Endodermal cell (in vitro differentiated cells): ENCODE measurements at regions not wholly inside any gene's neighbourhood (a gene's known extent, or its start where the extent isn't known, plus 50 kb on each side); places are given as distances from the start of the nearest gene placed in this dataset.

Source experiments
- DNase-seq: peaks from one replicate; pipeline ENCODE4 v3.0.0-alpha.2; 2017
- H3K27ac ChIP-seq: 2 replicates; pipeline ENCODE4 v1.5.1; 2013; ENCODE audit warnings: mild to moderate bottlenecking, low read depth, low read length, moderate library complexity
- H3K27me3 ChIP-seq: 2 replicates; pipeline ENCODE4 v1.6.1; 2013; ENCODE audit warnings: mild to moderate bottlenecking, low read length, moderate library complexity; ENCODE audit not compliant: insufficient read depth, control insufficient read depth, poor library complexity, severe bottlenecking
- H3K36me3 ChIP-seq: 2 replicates; pipeline ENCODE4 v1.7.0; 2013; ENCODE audit warnings: mild to moderate bottlenecking, low read length, moderate library complexity; ENCODE audit not compliant: control insufficient read depth, insufficient read depth
- H3K4me1 ChIP-seq: one replicate; pipeline ENCODE4 v1.7.0; 2013; ENCODE audit warnings: low read length; ENCODE audit not compliant: control insufficient read depth, insufficient read depth
- H3K4me3 ChIP-seq: 2 replicates; pipeline ENCODE4 v1.5.1; 2013; ENCODE audit warnings: mild to moderate bottlenecking, low read length, moderate library complexity
- H3K9ac ChIP-seq: 2 replicates; pipeline ENCODE4 v1.6.1; 2013; ENCODE audit warnings: mild to moderate bottlenecking, low read length, moderate library complexity; ENCODE audit not compliant: poor library complexity, severe bottlenecking; ENCODE audit errors: extremely low read depth
- H3K9me3 ChIP-seq: 2 replicates; pipeline ENCODE4 v1.6.1; 2013; ENCODE audit warnings: mild to moderate bottlenecking, low read length, moderate library complexity; ENCODE audit not compliant: control insufficient read depth
- H3K27ac Mint-ChIP-seq: 2 replicates; pipeline ENCODE4 v1.8.0; 2020; ENCODE audit warnings: mixed read lengths
- H3K27me3 Mint-ChIP-seq: 2 replicates; pipeline ENCODE4 v1.8.0; 2021; ENCODE audit warnings: mild to moderate bottlenecking, mixed read lengths; ENCODE audit not compliant: insufficient read depth
- H3K36me3 Mint-ChIP-seq: 2 replicates; pipeline ENCODE4 v1.8.0; 2020; ENCODE audit warnings: low read depth, mixed read lengths
- H3K4me1 Mint-ChIP-seq: 2 replicates; pipeline ENCODE4 v1.8.0; 2020; ENCODE audit warnings: mixed read lengths
- H3K4me3 Mint-ChIP-seq: 2 replicates; pipeline ENCODE4 v1.8.0; 2020; ENCODE audit warnings: mild to moderate bottlenecking, moderate library complexity, mixed read lengths
- H3K9me3 Mint-ChIP-seq: 2 replicates; pipeline ENCODE4 v1.8.0; 2020; ENCODE audit warnings: mild to moderate bottlenecking, mixed read lengths
- CTCF ChIP-seq: fragments of 200-600 bp; sonication (generic); conservative IDR thresholded peaks from 2 replicates; pipeline ENCODE4 v1.5.0; 2021; ENCODE audit warnings: antibody characterized with exemption, mild to moderate bottlenecking
- WGBS, 2 experiments: methylation state at CpG; one replicate each; pipeline versions ENCODE4 v1.1.5 to v1.1.7; 2013; ENCODE audit warnings: missing lambda C conversion rate in 2 of 2, mixed read lengths in 1 of 2; ENCODE audit not compliant: insufficient coverage in 1 of 2, insufficient read length in 1 of 2; 5-methylcytosine and 5-hydroxymethylcytosine counted together

- Mint-ChIP-seq H3K36me3 (peaks cover 3% of the 10 kb centered on the region), H3K9me3 (no peaks in the 10 kb centered on the region), H3K27me3 (no peaks in the 10 kb centered on the region), H3K4me1 (peaks cover 12% of the 10 kb centered on the region), H3K4me3 (no peak overlapping the region), H3K27ac (no peak overlapping the region)
- no peak overlapping the region for H3K9ac ChIP-seq
- no peaks in the 10 kb centered on the region for H3K9me3 ChIP-seq
- no peaks in the 10 kb centered on the region for H3K36me3 ChIP-seq
- no peaks in the 10 kb centered on the region for H3K4me1 ChIP-seq
- no peak for TF ChIP-seq CTCF
- no peak overlapping the region for H3K27ac ChIP-seq
- DNase-seq = no peak
- 98 to 100% methylated on average over 2 to 3 of the region's 3 CpGs for WGBS, 2 experiments
- no peak overlapping the region for H3K4me3 ChIP-seq
- H3K27me3 ChIP-seq = no peaks in the 10 kb centered on the region
Measured at GRCh38 chr4:125434136-125434535, 119.4 kb downstream of the FAT4 start.

DNA sequence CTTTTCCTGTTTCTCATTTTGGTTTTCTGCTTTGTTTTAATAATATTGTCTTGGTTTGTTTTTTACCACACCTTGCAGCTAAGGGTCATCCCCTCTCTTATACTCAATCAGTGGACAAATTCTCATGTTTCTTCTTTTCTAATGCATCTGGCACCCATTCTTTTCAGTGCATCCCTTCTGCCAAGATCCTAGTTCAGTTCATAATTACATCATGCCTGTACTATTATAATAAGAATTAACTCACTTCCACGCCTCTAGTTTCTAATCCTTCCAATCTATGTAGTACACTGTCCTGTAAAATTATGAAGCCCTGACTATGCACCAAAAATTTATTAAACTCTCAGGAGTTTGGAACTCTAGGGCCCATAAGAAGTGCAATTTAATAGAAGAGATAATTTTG lies 126.1 kb downstream of the FAT4 start:
- Mint-ChIP-seq H3K4me1 (no peaks in the 10 kb centered on the region), H3K27ac (no peak overlapping the region), H3K36me3 (peaks cover 2% of the 10 kb centered on the region), H3K27me3 (no peaks in the 10 kb centered on the region), H3K4me3 (no peak overlapping the region), H3K9me3 (no peaks in the 10 kb centered on the region)
- WGBS, 2 experiments = 86 to 91% methylated on average over 1 of the region's 1 CpG
- Histone ChIP-seq H3K4me1 (no peaks in the 10 kb centered on the region), H3K9me3 (no peaks in the 10 kb centered on the region), H3K4me3 (no peak overlapping the region), H3K27ac (no peak overlapping the region), H3K9ac (no peak overlapping the region), H3K27me3 (no peaks in the 10 kb centered on the region), H3K36me3 (no peaks in the 10 kb centered on the region)
- DNase-seq = no peak
- TF ChIP-seq CTCF = no peak

GRCh38 chr4:125444166-125444565 lies 129.4 kb downstream of the FAT4 start:
- Histone ChIP-seq H3K27me3 (no peaks in the 10 kb centered on the region), H3K9ac (no peak overlapping the region), H3K36me3 (no peaks in the 10 kb centered on the region), H3K4me1 (no peaks in the 10 kb centered on the region), H3K27ac (no peak overlapping the region), H3K9me3 (no peaks in the 10 kb centered on the region), H3K4me3 (no peak overlapping the region)
- no peak for TF ChIP-seq CTCF
- DNase-seq = no peak
- Mint-ChIP-seq H3K27ac (no peak overlapping the region), H3K27me3 (no peaks in the 10 kb centered on the region), H3K4me1 (no peaks in the 10 kb centered on the region), H3K36me3 (peaks cover 2% of the 10 kb centered on the region), H3K4me3 (no peak overlapping the region), H3K9me3 (no peaks in the 10 kb centered on the region)
- WGBS, 2 experiments = 95% methylated on average over 1 of the region's 1 CpG; no CpG with 5 or more reads in 1 of the 2 experiments
